Natural killer cell (primary cell): ENCODE measurements at regions not wholly inside any gene's neighbourhood (a gene's known extent, or its start where the extent isn't known, plus 50 kb on each side); places are given as distances from the start of the nearest gene placed in this dataset.

Source experiments
- ATAC-seq, 3 donors: fragments of 150-1000 bp in 2 of 3; fragments of 200-7000 bp in 1 of 3; cut with Tn5 transposase; 1 replicate in 1 of 3; 2 replicates in 2 of 3; pipeline ENCODE4 v1.10.0; 2021; ENCODE audit warnings: mild to moderate bottlenecking in 2 of 3, moderate library complexity in 2 of 3
- DNase-seq, 2 donors: peaks; one replicate each; pipeline versions ENCODE4 v3.0.0 to v3.0.0-alpha.2; 2013 to 2021; ENCODE audit warnings: mixed read lengths in 1 of 2
- H3K27ac ChIP-seq: one replicate; pipeline ENCODE4 v1.5.1; 2013; ENCODE audit warnings: mild to moderate bottlenecking, low read length
- H3K27me3 ChIP-seq: one replicate; pipeline ENCODE4 v1.6.1; 2013; ENCODE audit warnings: low read length; ENCODE audit not compliant: control insufficient read depth, insufficient read depth
- H3K36me3 ChIP-seq: one replicate; pipeline ENCODE4 v1.6.1; 2013; ENCODE audit warnings: low read length; ENCODE audit not compliant: control insufficient read depth, insufficient read depth
- H3K4me1 ChIP-seq: one replicate; pipeline ENCODE4 v1.6.1; 2013; ENCODE audit warnings: low read length; ENCODE audit not compliant: control insufficient read depth, insufficient read depth
- H3K4me3 ChIP-seq: one replicate; pipeline ENCODE4 v1.5.1; 2013; ENCODE audit warnings: low read length
- H3K9me3 ChIP-seq: one replicate; pipeline ENCODE4 v1.6.1; 2013; ENCODE audit warnings: low read length; ENCODE audit not compliant: control insufficient read depth, insufficient read depth
- H3K27ac Mint-ChIP-seq, 2 donors: one replicate each; pipeline ENCODE4 v1.8.0; 2022; ENCODE audit warnings: mild to moderate bottlenecking in 2 of 2, mixed read lengths in 2 of 2, moderate library complexity in 1 of 2
- H3K27me3 Mint-ChIP-seq, 2 donors: one replicate each; pipeline ENCODE4 v1.8.0; 2022; ENCODE audit warnings: low read depth in 2 of 2, mixed read lengths in 2 of 2
- H3K36me3 Mint-ChIP-seq: one replicate; pipeline ENCODE4 v1.8.0; 2022; ENCODE audit warnings: mixed read lengths
- H3K4me1 Mint-ChIP-seq, 2 donors: one replicate each; pipeline ENCODE4 v1.8.0; 2022; ENCODE audit warnings: mixed read lengths in 2 of 2
- H3K4me3 Mint-ChIP-seq: one replicate; pipeline ENCODE4 v1.8.0; 2022; ENCODE audit warnings: mild to moderate bottlenecking, moderate library complexity, mixed read lengths
- H3K9me3 Mint-ChIP-seq, 2 donors: one replicate each; pipeline ENCODE4 v1.8.0; 2022; ENCODE audit warnings: mixed read lengths in 2 of 2
- CTCF ChIP-seq: fragments of 200-600 bp; IDR thresholded peaks from one replicate; pipeline ENCODE4 v1.8.0; 2022; ENCODE audit warnings: antibody characterized with exemption
- WGBS: methylation state at CpG from one replicate; pipeline ENCODE4 v1.1.7; 2013; ENCODE audit warnings: missing lambda C conversion rate; ENCODE audit not compliant: insufficient coverage; 5-methylcytosine and 5-hydroxymethylcytosine counted together
- intact Hi-C: fragments of 100-400 bp; cut with micrococcal nuclease; formaldehyde crosslinking; loops from one replicate; pipeline ENCODE4 v1.14.2; 2022

GRCh38 chr16:73206151-73206707, 158.3 kb upstream of the ZFHX3 start:
- H3K36me3 Mint-ChIP-seq: no peaks in the 10 kb centered on the region
- Histone ChIP-seq H3K4me3 (no peak overlapping the region), H3K9me3 (no peaks in the 10 kb centered on the region), H3K4me1 (no peaks in the 10 kb centered on the region), H3K27me3 (no peaks in the 10 kb centered on the region), H3K27ac (no peak overlapping the region), H3K36me3 (no peaks in the 10 kb centered on the region)
- TF ChIP-seq CTCF: no peak
- H3K4me1 Mint-ChIP-seq: no peaks in the 10 kb centered on the region
- peaks cover 7 to 29% of the 10 kb centered on the region in 2 donors for H3K27me3 Mint-ChIP-seq
- ATAC-seq (no peak), DNase-seq (no peak)
- 81% methylated on average over 2 of the region's 2 CpGs for WGBS
- H3K27ac Mint-ChIP-seq: no peak overlapping the region
- H3K9me3 Mint-ChIP-seq: no peaks in the 10 kb centered on the region
- no peak overlapping the region for H3K4me3 Mint-ChIP-seq
- intact Hi-C loops: no loop called here

DNA sequence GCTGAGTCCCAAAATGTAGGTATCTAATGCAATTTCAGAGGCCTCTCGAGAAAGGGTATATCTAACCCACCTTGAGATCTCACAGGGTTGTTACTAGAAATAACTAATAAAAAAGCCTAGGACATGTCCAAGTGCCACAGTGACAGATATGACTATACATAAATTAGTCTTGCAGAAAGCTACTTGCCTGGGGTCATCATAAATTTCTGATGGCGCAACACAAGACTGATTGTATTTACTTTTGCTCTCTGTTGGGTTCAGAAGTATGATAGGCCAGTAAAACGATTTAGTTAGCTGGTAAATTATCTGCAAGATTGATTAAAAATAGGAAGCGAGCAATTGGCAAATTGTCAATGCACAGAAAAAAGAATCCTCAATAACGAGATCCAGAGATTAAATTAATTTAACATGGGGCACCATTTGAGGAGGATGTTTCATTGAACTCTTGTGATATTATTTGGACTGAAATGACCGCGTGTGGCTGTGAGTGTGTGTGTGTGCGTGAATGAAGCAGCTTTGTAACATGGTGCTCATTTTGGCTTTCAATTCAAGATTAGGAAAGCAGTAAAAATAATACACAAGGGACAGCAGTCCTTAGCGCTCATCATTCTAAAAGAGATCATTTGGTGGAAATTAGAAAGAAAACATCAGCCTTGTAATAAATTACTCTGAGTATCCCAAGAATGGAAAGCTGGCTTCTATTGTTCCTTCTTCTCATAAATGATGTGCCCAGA, 157.4 kb upstream of the ZFHX3 start:
- DNase-seq (no peak), ATAC-seq (no peak)
- no peak overlapping the region for H3K4me3 ChIP-seq
- H3K9me3 ChIP-seq: no peaks in the 10 kb centered on the region
- no peak overlapping the region for H3K27ac ChIP-seq
- H3K4me1 Mint-ChIP-seq: no peaks in the 10 kb centered on the region
- intact Hi-C loops: no loop called here
- H3K9me3 Mint-ChIP-seq: no peaks in the 10 kb centered on the region
- no peak overlapping the region for H3K27ac Mint-ChIP-seq
- no peaks in the 10 kb centered on the region for H3K4me1 ChIP-seq
- H3K36me3 Mint-ChIP-seq: no peaks in the 10 kb centered on the region
- no peak overlapping the region for H3K4me3 Mint-ChIP-seq
- TF ChIP-seq CTCF: no peak
- H3K36me3 ChIP-seq: no peaks in the 10 kb centered on the region
- WGBS: 89% methylated on average over 8 of the region's 9 CpGs
- H3K27me3 Mint-ChIP-seq: peaks cover 7 to 29% of the 10 kb centered on the region in 2 donors
- no peaks in the 10 kb centered on the region for H3K27me3 ChIP-seq

DNA sequence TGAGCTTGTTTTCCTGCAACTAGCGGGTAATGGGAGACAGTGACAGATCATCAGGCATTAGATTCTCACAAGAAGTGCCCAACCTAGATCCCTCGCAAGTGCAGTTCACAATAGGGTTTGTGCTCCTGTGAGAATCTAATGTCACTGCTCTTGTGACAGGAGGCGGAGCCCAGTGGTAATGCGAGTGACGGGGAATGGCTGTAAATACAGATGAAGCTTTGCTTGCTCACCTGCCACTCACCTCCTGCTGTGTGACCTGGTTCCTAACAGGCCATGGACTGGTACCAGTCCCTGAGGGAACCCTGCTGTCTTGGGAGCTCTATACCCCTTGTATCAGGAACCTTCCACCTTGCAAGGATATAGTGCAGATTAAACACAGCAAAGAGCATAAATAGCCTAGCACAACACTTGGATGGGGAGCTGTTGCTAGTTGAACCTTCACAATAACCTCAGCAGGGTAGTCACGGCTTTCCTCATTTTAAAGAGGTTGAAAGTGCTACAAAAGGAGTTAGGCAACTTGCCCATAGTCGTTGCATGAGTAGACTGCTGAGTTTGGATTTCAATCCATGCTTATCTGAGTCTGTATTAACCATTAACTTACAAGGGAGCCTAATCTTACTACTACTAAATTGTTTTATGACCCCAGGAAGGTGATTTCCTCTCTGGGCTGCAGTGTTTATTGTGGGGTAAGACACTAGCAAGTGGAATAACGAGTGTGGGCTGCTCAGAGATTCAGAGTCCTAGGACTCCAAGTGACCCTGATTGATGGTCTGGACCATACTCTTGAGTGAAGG, 156.6 kb upstream of the ZFHX3 start:
- Histone ChIP-seq H3K4me1 (no peaks in the 10 kb centered on the region), H3K4me3 (no peak overlapping the region), H3K27me3 (no peaks in the 10 kb centered on the region), H3K36me3 (no peaks in the 10 kb centered on the region), H3K27ac (no peak overlapping the region), H3K9me3 (no peaks in the 10 kb centered on the region)
- DNase-seq: no peak
- H3K9me3 Mint-ChIP-seq: no peaks in the 10 kb centered on the region
- no peak for TF ChIP-seq CTCF
- peaks cover 7 to 29% of the 10 kb centered on the region in 2 donors for H3K27me3 Mint-ChIP-seq
- intact Hi-C loops: no loop called here
- no peak overlapping the region for H3K4me3 Mint-ChIP-seq
- no peak overlapping the region for H3K27ac Mint-ChIP-seq
- no peaks in the 10 kb centered on the region for H3K4me1 Mint-ChIP-seq
- no peak for ATAC-seq
- 85% methylated on average over 8 of the region's 8 CpGs for WGBS
- no peaks in the 10 kb centered on the region for H3K36me3 Mint-ChIP-seq
